ENCODE measurements at regions not wholly inside any gene's neighbourhood (a gene's known extent, or its start where the extent isn't known, plus 50 kb on each side); places are given as distances from the start of the nearest gene placed in this dataset.

DNA sequence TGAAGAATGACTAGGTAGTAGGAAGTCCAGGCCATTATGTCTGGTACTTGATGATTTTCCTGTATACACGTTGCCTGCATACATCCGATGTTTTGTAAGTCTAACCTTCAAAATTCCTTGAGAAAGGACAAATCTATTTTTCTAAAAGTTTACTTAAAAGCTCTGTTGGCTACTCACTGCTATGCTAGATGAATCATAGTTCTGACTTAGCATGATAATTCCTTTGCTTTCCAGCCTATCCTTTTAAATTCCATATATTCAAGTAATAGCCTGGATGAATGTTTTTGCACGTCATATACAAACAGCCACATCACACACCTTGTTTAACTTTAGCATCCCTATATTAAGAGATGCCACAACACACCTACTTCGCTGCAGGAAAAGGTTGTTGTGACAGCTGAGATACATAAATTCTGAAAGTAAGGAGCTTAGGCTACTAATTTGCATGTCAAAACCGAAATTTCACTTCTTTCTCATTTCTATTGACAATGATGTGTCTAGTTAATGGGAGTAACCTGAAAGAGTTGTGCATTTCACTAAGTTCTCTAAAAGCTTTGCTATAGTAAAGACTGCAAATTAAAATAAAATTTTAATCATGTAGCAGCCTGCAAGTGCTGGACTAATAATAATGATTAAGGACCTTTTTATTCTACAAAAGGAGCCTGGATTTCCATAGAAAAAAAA lies 1116.4 kb downstream of the JRKL start:
- no peak for TF ChIP-seq CTCF (IDR thresholded peaks at IDR 0.05)

DNA sequence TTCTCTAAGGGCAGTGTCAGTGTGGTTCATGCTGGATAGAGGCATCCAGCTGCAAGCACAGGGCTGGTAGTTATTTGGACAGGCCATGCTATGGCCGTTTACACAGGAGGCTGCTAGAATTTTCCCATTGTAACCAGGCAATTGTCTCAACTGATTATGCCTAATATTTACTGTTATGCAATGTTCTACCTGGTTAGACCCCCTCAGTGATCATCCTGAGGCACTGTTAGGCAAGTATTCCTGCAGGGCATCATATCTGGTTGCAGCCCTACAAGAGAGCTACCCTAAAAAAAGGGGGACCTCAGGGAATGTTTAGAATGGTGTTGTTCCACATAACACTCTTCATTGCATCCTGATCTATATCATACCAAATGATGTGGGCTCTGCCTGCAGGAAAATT lies 1124.6 kb downstream of the JRKL start:
- no peak for TF ChIP-seq CTCF (IDR thresholded peaks at IDR 0.05)

GRCh38 chr11:97516688-97517087 lies 1126.9 kb downstream of the JRKL start:
- no peak for TF ChIP-seq CTCF (IDR thresholded peaks at IDR 0.05)

- no peak for TF ChIP-seq CTCF (IDR thresholded peaks at IDR 0.05)
Measured at GRCh38 chr11:97525273-97525672, 1135.5 kb downstream of the JRKL start.

GRCh38 chr11:97537407-97538150 lies 1147.8 kb downstream of the JRKL start:
- no peak for TF ChIP-seq CTCF (IDR thresholded peaks at IDR 0.05)

DNA sequence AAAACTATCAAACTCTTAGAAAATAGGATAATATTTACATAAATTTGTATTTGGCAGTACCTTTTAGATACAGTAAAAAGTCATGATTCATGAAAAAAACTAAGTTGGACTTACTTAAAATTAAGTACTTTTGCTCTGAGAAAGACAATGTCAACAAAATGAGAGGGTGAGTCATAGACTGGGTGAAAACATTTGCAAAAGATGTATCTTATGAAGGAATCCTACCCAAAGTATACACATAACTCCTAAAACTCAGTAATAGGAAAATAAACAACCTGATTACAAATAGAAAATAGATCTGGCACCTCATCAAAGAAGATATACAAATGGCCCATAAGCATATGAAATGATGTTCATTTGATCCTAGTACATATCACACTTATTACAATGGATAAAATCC lies 1154.6 kb downstream of the JRKL start:
- TF ChIP-seq CTCF (IDR thresholded peaks at IDR 0.05), result no peak

DNA sequence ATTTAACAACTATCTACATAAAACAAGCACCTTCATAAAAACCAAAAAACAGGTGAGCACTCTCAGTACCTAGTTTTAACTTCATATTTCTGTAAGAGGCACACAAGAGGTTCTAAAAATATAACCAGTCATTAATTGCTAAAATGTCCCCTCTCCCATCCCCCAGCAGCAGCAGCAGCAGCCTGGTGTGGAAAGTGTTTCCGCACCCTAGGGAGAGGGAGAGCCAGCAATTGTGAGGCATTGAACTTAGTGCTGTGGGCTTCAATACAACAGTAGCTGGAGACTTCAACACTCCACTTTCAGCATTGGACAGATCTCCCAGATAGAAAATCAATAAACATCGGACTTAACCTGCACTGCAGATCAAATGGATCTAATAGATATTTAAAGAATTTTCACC lies 1158.5 kb downstream of the JRKL start:
- no peak for TF ChIP-seq CTCF (IDR thresholded peaks at IDR 0.05)
